ENCODE measurements at regions not wholly inside any gene's neighbourhood (a gene's known extent, or its start where the extent isn't known, plus 50 kb on each side); places are given as distances from the start of the nearest gene placed in this dataset.

DNA sequence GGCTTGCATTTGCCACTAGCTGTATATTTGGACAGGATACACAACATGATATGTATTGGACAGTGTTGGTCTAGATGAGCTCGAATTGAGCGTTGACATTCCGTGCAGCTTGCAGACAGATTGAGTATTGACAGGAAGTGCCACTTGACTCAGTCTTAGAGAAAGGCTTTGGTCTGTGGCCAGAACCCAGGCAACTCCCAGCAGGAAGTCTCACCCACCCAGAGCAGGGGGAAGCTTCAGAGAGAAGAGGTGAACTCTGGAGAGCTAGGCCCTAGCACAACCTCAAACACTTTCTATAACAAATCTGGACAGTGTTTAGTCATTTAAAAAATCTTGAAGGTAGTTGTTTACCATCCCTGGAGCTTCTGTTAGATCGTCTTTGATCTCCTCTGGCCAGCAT, 280.5 kb downstream of the FBXW7 start:
- no peaks in the 10 kb centered on the region for H3K27me3 ChIP-seq (replicated peaks; ENCODE audit: insufficient read depth)
- 74% methylated on average over 4 of the region's 4 CpGs for WGBS
- DNase-seq (ENCODE audit: low spot score): no peak
- H3K4me1 ChIP-seq (replicated peaks): no peaks in the 10 kb centered on the region
- intact Hi-C loops (cut with DNase I): no loop called here
- TF ChIP-seq POLR2AphosphoS5 (IDR thresholded peaks at IDR 0.05): no peak
- TF ChIP-seq, protein P1, sequence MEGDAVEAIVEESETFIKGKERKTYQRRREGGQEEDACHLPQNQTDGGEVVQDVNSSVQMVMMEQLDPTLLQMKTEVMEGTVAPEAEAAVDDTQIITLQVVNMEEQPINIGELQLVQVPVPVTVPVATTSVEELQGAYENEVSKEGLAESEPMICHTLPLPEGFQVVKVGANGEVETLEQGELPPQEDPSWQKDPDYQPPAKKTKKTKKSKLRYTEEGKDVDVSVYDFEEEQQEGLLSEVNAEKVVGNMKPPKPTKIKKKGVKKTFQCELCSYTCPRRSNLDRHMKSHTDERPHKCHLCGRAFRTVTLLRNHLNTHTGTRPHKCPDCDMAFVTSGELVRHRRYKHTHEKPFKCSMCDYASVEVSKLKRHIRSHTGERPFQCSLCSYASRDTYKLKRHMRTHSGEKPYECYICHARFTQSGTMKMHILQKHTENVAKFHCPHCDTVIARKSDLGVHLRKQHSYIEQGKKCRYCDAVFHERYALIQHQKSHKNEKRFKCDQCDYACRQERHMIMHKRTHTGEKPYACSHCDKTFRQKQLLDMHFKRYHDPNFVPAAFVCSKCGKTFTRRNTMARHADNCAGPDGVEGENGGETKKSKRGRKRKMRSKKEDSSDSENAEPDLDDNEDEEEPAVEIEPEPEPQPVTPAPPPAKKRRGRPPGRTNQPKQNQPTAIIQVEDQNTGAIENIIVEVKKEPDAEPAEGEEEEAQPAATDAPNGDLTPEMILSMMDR (IDR thresholded peaks at IDR 0.05): no peak
- no peak for TF ChIP-seq POLR2A (IDR thresholded peaks at IDR 0.05)
- H3K36me3 ChIP-seq: no peaks in the 10 kb centered on the region
- H3K4me3 ChIP-seq: no peak overlapping the region
- H3K9me3 ChIP-seq: no peaks in the 10 kb centered on the region
- no peak overlapping the region for H3K27ac ChIP-seq

- no peak overlapping the region for H3K27ac ChIP-seq
- 79% methylated on average over 9 of the region's 9 CpGs for WGBS
- H3K4me1 ChIP-seq (replicated peaks): no peaks in the 10 kb centered on the region
- no peak overlapping the region for H3K4me3 ChIP-seq
- TF ChIP-seq POLR2A (IDR thresholded peaks at IDR 0.05): no peak
- TF ChIP-seq POLR2AphosphoS5 (IDR thresholded peaks at IDR 0.05): no peak
- TF ChIP-seq, protein P1 (IDR thresholded peaks at IDR 0.05): no peak
- H3K36me3 ChIP-seq: no peaks in the 10 kb centered on the region
- DNase-seq (ENCODE audit: low spot score): no peak
- H3K9me3 ChIP-seq: no peaks in the 10 kb centered on the region
- H3K27me3 ChIP-seq (replicated peaks; ENCODE audit: insufficient read depth): peaks cover 2% of the 10 kb centered on the region
- intact Hi-C loops (cut with DNase I): no loop called here
Measured at GRCh38 chr4:152248347-152248746, 287.5 kb downstream of the FBXW7 start.

GRCh38 chr4:152247271-152247975, 288.5 kb downstream of the FBXW7 start:
- TF ChIP-seq POLR2AphosphoS5 (IDR thresholded peaks at IDR 0.05) (no peak), POLR2A (IDR thresholded peaks at IDR 0.05) (no peak)
- TF ChIP-seq, protein P1 (IDR thresholded peaks at IDR 0.05): no peak
- no peaks in the 10 kb centered on the region for H3K4me1 ChIP-seq (replicated peaks)
- no peak for DNase-seq (ENCODE audit: low spot score)
- H3K9me3 ChIP-seq: no peaks in the 10 kb centered on the region
- peaks cover 2% of the 10 kb centered on the region for H3K27me3 ChIP-seq (replicated peaks; ENCODE audit: insufficient read depth)
- 84% methylated on average over 17 of the region's 19 CpGs for WGBS
- H3K27ac ChIP-seq: no peak overlapping the region
- no peak overlapping the region for H3K4me3 ChIP-seq
- H3K36me3 ChIP-seq: no peaks in the 10 kb centered on the region
- intact Hi-C loops (cut with DNase I): no loop called here

- Histone ChIP-seq H3K27ac (no peak overlapping the region), H3K9me3 (no peaks in the 10 kb centered on the region), H3K27me3 (replicated peaks; ENCODE audit: insufficient read depth) (peaks cover 2% of the 10 kb centered on the region), H3K36me3 (no peaks in the 10 kb centered on the region), H3K4me3 (no peak overlapping the region), H3K4me1 (replicated peaks) (no peaks in the 10 kb centered on the region)
- TF ChIP-seq POLR2A (IDR thresholded peaks at IDR 0.05) (no peak), POLR2AphosphoS5 (IDR thresholded peaks at IDR 0.05) (no peak)
- TF ChIP-seq, protein P1 (IDR thresholded peaks at IDR 0.05): no peak
- no peak for DNase-seq (ENCODE audit: low spot score)
- 88% methylated on average over 13 of the region's 13 CpGs for WGBS
- intact Hi-C loops (cut with DNase I): no loop called here
Measured at GRCh38 chr4:152246659-152247058, 289.2 kb downstream of the FBXW7 start.

- H3K27ac ChIP-seq: no peak overlapping the region
- WGBS: 50% methylated on average over 1 of the region's 1 CpG
Measured at GRCh38 chr4:152245680-152246079, 290.2 kb downstream of the FBXW7 start.

More at GRCh38 chr4:152245680-152246079, 290.2 kb downstream of the FBXW7 start:
- Histone ChIP-seq H3K4me3 (no peak overlapping the region), H3K27me3 (replicated peaks; ENCODE audit: insufficient read depth) (peaks cover 2% of the 10 kb centered on the region), H3K36me3 (no peaks in the 10 kb centered on the region), H3K4me1 (replicated peaks) (no peaks in the 10 kb centered on the region), H3K9me3 (no peaks in the 10 kb centered on the region)
- DNase-seq (ENCODE audit: low spot score): no peak
- no peak for TF ChIP-seq POLR2AphosphoS5 (IDR thresholded peaks at IDR 0.05)
- TF ChIP-seq POLR2A (IDR thresholded peaks at IDR 0.05): no peak
- TF ChIP-seq, protein P1 (IDR thresholded peaks at IDR 0.05): no peak
- intact Hi-C loops (cut with DNase I): no loop called here
